NCI-H128 (cell line): ENCODE measurements at regions not wholly inside any gene's neighbourhood (a gene's known extent, or its start where the extent isn't known, plus 50 kb on each side); places are given as distances from the start of the nearest gene placed in this dataset.
"Not testable (repeated sequence)": the region's sequence is repeated elsewhere in the genome, so short reads cannot be mapped to it uniquely, and the experiment has no call there.

Source experiments
- DNase-seq: peaks from one replicate; lab custom pipeline; 2025; ENCODE audit not compliant: unreplicated experiment; lab: John Stamatoyannopoulos, UW

DNA sequence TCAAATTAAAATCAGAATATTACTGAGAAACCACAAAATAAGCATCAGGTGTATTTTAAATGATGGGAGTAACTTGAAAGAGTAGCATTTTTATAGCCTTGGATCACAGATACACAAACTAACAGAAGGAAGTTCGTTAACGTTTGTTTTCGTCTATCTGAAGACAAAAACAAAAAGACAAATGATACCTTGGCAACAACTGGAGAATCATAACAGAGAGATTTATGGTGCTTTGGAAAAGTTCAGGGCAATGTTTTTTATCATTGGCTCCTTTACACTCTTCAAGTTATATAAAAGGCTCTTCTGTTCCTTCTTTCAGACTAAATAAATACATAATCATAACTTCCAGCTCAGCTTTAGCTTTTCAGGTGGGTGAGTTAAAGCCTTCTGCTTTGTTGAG, 128.1 kb upstream of the VLDLR start:
- DNase-seq: no peak

DNA sequence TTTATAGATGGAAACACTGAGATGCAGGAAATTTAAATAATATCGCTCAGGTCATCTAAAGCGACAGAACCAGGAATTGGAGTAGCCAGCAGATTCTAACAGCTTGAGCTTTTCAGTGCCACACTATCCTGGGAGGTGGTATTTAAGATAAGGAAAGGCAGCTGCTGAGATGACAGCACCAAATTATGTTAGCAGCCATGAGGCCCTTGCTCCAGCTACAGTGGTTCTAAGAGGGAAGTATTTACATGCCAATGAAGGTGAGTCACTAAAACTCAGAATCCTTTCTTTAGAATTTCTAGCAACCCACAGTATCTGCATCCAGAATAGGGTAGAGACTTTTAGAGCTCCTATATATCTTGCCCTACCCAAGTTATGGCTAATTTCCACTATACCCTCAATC, 127.0 kb upstream of the VLDLR start:
- DNase-seq: no peak

DNA sequence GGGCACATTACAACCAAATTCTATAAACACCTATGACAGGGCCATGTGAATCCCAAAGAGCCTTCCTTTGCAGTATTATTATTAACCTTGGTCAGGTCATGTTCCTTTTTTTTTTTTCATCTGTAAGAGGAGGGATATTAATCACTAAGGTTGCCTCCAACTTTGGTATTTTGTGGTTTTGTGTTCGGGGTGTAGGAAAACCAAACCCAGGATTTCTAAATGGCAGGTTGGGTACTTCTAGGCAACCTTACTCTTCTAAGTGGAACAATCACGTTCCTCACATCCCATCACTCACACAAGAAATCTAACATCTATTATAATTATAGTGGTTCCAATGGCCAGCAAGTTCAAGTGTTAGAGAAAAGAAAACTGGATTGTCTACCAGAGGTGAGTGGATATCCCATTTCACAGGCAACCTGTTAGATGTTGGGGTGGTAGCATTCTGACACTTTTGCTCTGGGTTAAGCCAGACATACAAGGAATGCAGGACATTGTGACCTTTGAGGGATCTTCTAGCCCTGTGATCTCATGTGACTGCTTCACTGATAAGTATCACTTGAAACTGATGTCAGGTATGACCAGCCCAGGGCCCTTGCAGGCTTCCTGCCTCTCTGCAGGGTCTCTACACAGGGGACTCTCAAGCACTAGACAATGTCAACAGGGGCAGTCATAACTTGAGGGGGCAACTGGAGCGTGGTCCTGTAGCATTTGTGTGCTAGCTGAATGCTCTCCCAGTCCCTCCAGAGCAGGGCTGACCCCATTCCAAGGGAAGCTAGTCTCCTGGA, 126.2 kb upstream of the VLDLR start:
- no peak for DNase-seq

DNA sequence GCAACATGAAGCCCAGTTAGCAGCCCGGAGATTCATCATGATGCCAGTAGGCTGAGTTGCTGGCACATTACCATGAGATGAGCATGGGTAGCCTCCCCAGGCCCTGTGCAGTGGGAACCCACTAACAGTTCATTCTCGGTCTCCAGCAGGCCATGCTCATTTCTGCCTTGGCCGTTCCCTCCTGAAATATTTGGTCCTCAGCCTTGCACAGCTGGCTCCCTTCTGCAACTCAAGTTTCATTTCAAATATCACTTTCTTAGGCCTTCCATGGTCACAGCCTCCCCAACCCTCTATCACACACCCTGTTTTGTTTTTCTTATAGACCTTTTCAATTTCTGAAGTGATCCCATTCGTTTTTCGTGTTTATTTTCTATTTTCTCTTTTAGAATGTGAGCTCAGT, 125.4 kb upstream of the VLDLR start:
- DNase-seq: no peak

DNA sequence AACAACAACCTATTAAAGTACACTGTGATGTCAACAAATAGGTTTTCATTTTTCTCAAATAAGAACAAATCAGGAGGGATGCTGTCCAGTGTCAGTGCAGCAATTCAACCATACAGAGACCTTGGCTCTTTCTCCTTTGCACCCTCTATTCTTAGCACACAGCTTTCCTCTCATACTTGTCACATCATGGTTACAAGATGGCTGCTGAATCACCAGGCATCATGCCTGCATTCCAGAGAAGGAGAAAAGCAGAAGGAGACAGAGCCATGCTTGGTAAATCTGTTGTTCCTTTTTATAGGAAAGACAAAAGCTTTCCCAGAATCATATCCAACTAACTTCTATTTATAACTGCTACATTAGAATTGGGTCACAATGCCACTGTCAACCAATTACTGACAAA, 124.7 kb upstream of the VLDLR start:
- DNase-seq: no peak

DNA sequence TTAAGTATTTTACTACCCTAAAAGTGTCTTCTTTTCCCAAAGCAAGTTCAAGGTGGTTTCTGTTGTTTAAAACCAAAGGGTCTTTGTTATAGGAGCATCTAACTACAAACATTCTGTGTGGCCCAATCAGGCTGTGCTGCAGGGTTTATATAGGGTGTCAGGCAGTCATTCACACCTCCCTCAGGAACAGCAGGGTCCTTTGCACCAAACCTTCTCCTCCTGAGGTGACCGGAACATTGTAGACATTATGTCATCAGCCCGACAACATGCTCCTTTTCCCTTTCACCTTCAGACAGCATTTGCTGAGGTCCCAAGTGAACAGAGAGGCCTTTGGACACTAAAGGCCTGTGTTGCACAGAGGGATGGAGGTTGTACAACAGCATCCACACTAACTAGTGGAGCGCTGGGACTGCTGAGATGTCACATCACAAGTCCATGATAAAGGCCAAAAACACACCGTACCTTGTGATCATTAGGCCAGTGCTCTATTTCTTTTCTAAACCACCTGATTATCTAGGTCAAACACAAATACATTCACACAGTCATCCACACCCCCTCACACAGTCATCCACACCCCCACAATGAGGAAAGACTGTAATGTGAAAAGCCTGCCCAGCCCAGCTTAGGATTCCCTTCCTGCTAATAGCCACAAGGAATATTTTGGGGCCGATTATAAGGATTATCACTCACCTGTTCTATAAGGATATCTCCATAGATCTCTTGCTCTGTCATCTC, 123.8 kb upstream of the VLDLR start:
- no peak for DNase-seq

DNA sequence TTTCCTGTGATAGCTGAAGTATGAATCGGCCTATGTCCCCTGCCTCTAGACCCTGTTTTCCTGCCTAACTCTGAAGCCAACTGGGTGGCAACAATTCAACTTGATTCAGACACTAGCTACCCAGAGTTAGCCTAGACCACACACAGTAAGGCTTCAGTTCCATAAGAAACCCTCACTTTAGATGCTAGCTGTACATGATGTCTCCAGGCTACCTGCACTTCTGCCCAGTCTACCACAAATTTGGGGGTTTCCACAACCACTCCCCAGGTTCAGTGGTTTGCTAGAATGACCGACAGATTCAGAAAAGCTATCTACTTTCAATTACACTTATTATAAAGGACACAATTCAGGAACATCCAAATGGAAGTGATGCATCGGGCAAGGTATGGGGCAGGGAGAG, 119.4 kb upstream of the VLDLR start:
- DNase-seq: no peak

DNA sequence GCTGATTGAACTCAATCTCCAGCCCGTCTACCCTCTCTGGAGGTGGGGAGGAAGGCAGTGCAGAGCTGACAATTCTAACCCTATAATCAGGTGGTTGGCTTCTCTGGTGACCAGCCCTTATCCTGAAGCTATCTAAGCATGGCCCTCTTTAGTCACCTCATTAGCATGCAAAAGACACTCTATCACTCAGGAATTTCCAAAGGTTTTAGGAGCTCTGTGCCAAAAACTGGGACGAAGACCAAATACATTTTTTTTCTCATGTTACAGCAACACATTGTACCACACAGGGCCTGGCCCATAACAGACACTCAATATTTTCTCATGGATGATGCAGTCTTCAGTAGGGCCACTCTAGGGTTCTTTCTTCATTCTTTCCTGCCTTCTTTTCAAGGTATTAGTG, 118.8 kb upstream of the VLDLR start:
- no peak for DNase-seq

DNA sequence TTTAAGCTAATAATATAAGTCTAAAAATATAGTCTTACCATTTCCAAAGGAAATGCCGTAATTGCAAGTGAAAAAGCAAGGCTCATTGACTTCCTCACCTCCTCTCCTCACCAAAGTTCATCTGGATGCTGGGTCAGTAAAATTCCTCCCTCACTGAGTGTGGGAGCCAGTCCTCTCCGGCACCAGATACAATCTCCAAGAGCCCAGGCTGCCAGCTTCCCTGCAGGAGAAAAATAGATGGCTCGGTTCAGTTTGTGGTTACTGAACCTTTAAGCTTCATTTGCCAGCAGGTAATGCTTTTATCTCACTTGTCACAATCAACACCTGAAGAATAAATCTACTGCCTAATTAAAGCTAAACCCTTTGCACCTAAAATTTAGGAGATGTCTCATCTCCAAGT, 115.3 kb upstream of the VLDLR start:
- DNase-seq: no peak

DNA sequence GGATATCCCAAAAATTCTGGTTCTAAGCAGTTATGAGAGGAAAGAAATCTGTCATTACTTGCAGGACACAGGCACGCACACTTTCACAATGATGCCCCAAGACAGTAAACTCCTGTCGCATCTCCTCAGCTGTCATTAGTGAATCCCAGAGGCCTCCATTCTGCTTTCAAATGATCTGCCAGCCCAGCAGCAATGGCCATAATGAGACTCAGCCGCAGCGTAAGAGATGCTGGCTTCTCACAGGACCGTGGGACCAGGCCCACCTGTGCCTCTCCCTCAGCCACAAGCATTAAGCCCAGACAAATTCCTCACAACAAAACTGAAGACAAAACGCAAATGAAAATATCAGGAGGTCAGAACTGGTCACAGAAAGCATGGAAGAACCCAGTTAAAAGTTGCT, 98.0 kb upstream of the VLDLR start:
- no peak for DNase-seq

DNA sequence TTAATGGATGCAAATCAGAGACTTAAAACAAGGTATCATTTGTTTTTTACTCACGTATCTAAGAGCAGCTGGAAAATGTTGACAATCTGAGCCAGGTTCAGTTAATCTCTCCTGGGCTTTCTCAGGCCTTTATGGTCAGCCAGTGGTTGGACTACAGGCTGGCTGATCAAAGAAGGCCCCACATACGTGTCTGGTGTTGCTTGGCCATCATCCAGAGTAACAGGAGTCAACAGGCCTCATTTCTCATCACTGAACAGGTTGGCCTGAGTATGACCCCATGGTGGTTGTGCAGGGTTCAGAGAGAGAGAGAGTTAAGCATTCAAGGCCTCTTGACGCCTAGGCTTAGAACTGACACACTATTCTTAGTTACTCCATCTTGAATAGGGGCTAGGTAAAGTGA, 97.0 kb upstream of the VLDLR start:
- DNase-seq: no peak

DNA sequence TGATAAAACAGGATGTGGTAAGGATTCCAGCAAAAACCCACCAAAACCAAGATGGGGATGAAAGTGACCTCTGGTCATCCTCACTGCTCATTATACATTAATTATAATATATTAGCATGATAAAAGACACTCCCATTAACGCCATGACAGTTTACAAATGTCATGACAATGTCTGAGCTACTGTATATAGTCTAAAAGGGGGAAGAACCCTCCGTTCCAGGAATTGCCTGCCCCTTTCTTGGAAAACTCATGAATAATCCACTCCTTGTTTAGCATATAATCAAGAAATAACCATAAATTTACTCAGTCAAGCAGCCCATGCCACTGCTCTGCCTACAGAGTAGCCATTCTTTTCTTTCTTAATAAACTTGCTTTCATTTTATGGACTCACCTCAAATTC, 96.4 kb upstream of the VLDLR start:
- DNase-seq: no peak

DNA sequence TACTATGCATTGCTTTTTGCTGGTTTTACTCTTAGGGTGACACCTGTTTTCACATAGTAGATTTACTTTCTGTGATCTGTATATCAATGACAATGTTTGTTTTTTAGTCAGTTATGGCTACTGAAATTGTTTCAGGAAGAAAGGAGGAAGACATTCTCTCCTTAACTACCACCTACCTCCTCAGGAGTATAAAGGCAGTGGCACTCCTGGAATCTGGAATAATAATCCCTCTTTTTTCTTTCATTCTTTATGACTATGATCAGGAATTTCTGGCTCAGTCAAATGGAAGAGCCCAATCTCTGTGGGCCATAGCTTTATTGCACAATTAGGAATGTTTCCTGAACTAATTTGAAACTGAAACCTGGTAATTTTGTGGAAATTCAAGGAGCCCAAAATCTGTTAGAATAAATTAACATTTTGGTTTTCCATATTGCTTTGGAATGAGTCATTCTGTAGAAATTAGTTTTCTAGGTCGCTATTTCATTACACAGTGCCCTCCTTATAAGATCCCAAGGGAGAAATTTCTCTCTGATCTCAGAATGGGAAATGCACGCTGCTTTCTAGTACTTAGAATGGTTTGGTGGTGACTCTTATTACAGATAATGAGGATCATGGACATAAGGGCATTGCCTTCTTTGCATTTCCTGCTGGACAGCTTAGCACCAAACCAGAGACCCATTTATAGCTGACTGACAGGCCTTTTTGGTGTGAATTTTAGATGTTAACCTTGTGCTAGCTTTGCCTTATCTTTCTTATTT, 95.3 kb upstream of the VLDLR start:
- no peak for DNase-seq

DNA sequence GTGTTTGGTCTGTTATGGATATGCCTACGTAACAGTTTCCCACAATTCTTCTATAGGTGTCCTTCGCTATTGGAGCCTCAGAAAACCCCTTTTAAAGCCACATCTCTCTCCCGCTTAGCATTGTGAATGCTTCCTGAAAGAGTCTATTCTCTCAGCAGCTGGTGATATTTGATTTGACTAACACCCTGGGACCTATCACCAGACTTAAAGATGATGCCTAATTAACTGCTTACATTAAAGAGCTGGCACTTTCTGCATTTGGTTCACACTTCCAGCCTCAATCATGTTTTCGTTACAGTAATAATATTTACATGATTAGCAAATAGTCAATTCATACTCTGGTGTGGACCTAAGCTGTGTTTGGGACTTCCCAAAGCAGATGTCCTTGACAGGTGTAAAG, 90.1 kb upstream of the VLDLR start:
- DNase-seq: no peak

DNA sequence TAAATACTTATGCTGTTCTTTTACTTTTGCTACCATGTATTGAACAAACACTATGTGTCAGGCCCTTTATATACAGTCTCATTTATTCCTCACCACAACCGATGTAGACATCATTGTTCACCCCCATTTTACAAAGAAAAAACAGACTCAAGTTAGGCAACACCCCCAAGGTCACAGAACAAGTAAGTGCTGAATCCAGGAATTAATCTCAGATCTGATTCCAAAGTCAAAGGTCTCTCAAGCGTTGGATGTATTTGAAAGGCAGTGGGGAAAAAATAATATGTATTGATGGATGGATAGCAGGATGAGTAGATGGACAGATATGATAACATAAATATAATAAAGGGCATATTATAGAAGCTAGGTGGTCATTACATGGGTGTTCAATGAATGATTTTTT, 85.1 kb upstream of the VLDLR start:
- no peak for DNase-seq

DNA sequence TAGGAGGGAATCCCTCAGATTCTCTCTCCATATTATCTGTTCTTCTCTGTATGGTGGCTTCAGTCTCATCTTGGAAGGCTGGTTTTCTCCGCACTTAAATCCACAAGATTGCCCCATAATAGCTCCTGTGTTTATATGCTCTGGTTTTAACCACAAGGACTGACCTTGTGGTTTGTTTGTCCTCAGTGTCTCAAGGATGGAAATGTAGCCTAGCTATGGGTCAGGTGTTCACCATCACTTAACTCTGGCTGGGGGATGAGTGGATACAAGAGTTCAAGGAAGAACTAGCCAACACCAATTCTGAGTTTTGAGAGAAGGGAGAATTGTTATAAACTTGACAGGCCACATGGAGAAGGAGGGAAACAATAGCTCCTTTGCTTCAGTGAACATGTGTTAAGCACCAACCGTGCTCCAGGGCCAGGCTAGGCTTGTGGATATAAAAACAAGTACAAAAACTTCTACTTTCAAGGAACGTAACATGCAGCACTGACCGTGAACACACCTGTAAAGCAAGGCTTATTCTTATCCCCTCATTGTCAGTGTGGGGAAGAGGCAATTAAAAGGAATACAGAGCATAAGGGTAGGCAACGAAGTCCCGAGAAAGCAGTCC, 75.6 kb upstream of the VLDLR start:
- DNase-seq: no peak

DNA sequence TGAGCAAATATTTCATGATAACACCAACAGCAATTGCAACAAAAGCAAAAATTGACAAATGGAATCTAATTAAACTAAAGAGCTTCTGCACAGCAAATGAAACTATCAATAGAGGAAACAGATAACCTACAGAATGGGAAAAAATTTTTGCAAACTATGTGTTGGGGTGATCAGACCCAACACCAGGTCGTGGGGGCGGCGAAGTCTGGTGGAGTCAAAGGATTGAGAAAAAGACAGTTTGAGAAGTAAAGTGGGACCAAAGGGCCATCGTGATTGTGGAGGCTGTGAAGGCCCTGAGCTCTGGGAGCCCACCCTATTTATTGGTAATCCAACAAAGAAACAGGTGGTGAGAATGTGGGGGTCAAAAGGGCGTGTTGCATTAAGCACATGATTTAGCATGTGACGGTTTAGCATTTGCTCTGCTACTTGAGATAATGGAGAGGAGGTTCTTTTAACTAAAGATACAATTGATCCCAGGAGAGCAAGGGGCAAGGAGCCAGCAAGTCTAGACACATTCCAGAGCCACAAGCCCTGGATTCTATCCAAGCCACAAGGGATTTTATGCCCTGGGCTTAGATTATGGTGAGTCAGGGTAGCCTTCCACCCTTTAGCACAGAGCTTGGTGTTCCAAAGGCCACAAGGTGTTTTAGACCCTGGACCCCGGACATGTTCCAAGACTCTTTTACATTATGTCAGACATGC, 65.5 kb upstream of the VLDLR start:
- not testable (repeated sequence) for DNase-seq

DNA sequence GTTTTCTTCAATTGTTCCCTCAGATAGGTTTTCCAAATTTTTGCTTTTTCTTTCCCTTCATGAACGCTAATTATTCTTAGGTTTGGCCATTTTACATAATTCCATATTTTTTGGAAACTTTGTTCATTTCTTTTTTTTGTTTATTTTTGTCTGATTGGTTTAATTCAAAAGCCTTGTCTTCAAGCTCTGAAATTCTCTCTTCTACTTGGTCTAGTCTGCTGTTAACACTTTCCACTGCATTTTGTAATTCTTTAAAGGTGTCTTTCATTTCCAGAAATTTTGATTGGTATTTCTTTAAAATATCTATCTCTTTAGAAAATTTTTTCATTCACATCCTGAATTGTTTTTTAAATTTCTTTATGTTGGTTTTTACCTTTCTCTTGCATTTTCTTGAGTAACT, 63.9 kb upstream of the VLDLR start:
- DNase-seq: no peak

DNA sequence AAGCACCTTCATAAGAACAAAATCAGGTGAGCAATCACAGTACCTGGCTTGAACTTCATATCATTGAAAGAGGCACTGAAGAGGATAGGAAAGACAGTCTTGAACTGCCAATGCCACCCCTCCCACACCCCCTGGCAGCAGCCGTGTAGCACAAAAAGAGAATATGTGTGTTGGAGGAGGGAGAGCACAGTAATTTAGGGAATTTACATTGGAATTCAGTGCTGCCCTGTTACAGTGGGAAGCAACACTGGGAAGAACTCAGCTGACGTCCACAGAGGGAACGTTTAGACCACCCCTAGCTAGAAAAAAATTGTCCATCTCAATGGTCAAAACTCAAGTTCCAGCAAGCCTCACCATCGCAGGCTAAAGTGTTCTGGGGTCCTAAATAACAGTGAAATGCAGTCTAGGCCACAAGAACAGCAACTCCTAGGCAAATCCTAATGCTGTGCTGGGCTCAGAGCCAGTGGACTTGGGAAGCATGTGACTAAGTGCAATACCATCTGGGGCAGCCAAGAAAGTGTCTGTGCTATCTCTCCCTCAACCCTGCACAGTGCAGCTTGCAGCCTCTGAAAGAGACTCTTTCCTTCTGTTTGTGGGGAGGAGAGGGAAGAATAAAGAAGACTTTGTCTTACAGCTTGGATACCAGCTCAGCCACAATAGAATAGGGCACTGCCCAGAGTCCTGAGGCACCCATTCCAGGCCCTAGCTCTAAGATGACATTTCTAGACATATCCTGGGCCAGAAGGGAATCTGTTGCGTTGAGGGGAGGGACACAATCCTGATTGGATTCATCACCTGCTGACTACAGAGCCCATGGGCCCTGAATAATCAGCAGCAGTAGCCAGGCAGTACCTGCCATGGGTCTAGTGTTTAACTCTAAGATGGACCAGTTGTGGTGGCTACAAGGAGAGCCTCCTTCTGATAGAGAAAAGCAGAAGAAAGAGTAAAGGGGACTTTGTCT, 62.1 kb upstream of the VLDLR start:
- DNase-seq: no peak

DNA sequence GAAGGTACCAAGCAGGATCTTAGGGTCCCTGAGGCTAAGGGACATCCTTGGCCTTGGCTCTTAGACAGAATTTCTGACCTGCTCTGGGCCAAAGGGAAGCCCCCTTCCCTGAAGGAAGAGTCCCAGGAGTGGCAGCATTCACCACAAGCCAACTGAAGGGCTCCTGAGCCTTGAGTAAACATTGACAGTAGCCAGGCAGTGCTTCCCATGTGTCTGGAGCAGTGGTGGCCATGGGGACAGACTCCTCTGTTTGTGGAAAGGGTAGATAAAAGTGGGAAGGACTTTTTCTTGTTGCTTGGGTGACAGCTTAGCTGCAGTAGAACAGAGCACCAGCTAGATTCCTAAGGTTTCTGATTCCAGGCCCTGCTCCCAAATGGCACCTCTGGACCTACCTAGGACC, 61.4 kb upstream of the VLDLR start:
- DNase-seq: no peak
